ENCODE measurements at regions not wholly inside any gene's neighbourhood (a gene's known extent, or its start where the extent isn't known, plus 50 kb on each side); places are given as distances from the start of the nearest gene placed in this dataset.
"Not testable (repeated sequence)": the region's sequence is repeated elsewhere in the genome, so short reads cannot be mapped to it uniquely, and the experiment has no call there.

DNA sequence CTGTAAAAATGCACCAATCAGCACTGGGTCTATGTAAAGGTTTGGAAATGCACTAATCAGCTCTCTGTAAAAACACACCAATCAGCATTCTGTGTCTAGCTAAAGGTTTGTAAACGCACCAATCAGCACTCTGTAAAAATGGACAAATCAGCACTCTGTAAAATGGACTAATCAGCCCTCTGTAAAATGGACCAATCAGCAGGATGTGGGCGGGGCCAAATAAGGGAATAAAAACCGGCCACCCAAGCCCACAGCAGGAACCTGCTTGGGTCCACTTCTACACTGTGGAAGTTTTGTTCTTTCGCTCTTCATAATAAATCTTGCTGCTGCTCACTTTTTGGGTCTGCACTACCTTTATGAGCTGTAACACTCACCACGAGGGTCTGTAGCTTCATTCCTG, 101.0 kb downstream of the SMC2 start:
- H3K27ac ChIP-seq; H3K9ac ChIP-seq; H3K36me3 ChIP-seq (ENCODE audit: insufficient read depth); H3K4me1 ChIP-seq (ENCODE audit: low read depth, poor library complexity, severe bottlenecking); H3K27me3 ChIP-seq (ENCODE audit: insufficient read depth, low read depth); H3K4me3 ChIP-seq (IDR thresholded peaks at IDR 0.05; ENCODE audit: insufficient read depth, low read depth, low read length); H4K20me1 ChIP-seq (ENCODE audit: insufficient read depth); H3K4me2 ChIP-seq; H3K79me2 ChIP-seq (ENCODE audit: insufficient read depth, low read depth); H2AFZ ChIP-seq (ENCODE audit: low read depth): not testable (repeated sequence)

GRCh38 chr9:104200456-104200994, 106.4 kb downstream of the SMC2 start:
- no peaks in the 10 kb centered on the region for H4K20me1 ChIP-seq (ENCODE audit: insufficient read depth)
- no peak overlapping the region for H3K4me2 ChIP-seq
- H3K27me3 ChIP-seq (ENCODE audit: insufficient read depth, low read depth), result no peaks in the 10 kb centered on the region
- no peak overlapping the region for H3K4me3 ChIP-seq (IDR thresholded peaks at IDR 0.05; ENCODE audit: insufficient read depth, low read depth, low read length)
- TF ChIP-seq, protein P1, sequence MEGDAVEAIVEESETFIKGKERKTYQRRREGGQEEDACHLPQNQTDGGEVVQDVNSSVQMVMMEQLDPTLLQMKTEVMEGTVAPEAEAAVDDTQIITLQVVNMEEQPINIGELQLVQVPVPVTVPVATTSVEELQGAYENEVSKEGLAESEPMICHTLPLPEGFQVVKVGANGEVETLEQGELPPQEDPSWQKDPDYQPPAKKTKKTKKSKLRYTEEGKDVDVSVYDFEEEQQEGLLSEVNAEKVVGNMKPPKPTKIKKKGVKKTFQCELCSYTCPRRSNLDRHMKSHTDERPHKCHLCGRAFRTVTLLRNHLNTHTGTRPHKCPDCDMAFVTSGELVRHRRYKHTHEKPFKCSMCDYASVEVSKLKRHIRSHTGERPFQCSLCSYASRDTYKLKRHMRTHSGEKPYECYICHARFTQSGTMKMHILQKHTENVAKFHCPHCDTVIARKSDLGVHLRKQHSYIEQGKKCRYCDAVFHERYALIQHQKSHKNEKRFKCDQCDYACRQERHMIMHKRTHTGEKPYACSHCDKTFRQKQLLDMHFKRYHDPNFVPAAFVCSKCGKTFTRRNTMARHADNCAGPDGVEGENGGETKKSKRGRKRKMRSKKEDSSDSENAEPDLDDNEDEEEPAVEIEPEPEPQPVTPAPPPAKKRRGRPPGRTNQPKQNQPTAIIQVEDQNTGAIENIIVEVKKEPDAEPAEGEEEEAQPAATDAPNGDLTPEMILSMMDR (conservative IDR thresholded peaks at IDR 0.05; ENCODE audit: low read depth, low read length), result no peak
- H3K9ac ChIP-seq, result no peak overlapping the region
- H3K27ac ChIP-seq, result no peak overlapping the region
- no peaks in the 10 kb centered on the region for H3K36me3 ChIP-seq (ENCODE audit: insufficient read depth)
- H3K79me2 ChIP-seq (ENCODE audit: insufficient read depth, low read depth), result no peaks in the 10 kb centered on the region
- no peak overlapping the region for H2AFZ ChIP-seq (ENCODE audit: low read depth)
- no peaks in the 10 kb centered on the region for H3K4me1 ChIP-seq (ENCODE audit: low read depth, poor library complexity, severe bottlenecking)

DNA sequence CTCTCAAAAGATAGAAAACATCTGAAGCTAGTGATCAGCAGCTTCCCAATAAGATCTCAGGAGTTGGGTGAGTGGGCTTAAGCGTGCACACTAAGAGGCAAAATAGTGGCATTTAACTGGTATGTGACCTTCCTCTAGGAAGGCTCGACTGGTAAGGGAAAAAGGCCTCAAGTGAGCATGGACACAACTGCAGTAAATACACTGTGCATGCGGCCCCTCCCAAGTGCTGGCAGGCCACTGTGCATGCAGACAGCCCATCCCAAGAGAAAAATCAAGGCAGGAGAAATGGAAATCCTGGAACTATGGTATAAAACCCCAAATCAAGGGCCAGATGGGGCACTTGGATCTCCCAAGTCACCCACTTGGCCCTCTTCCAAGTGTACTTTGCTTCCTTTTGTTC, 112.7 kb downstream of the SMC2 start:
- Histone ChIP-seq H3K9ac (no peak overlapping the region), H3K27me3 (ENCODE audit: insufficient read depth, low read depth) (no peaks in the 10 kb centered on the region), H3K4me3 (IDR thresholded peaks at IDR 0.05; ENCODE audit: insufficient read depth, low read depth, low read length) (no peak overlapping the region), H2AFZ (ENCODE audit: low read depth) (no peak overlapping the region), H3K36me3 (ENCODE audit: insufficient read depth) (no peaks in the 10 kb centered on the region), H3K79me2 (ENCODE audit: insufficient read depth, low read depth) (no peaks in the 10 kb centered on the region), H3K4me1 (ENCODE audit: low read depth, poor library complexity, severe bottlenecking) (no peaks in the 10 kb centered on the region), H3K4me2 (no peak overlapping the region), H4K20me1 (ENCODE audit: insufficient read depth) (no peaks in the 10 kb centered on the region), H3K27ac (no peak overlapping the region)
- TF ChIP-seq, protein P1 (conservative IDR thresholded peaks at IDR 0.05; ENCODE audit: low read depth, low read length), result no peak

GRCh38 chr9:104209387-104209786, 115.3 kb downstream of the SMC2 start:
- H3K36me3 ChIP-seq (ENCODE audit: insufficient read depth), result no peaks in the 10 kb centered on the region
- H3K4me2 ChIP-seq, result no peak overlapping the region
- H3K27ac ChIP-seq, result no peak overlapping the region
- H3K4me3 ChIP-seq (IDR thresholded peaks at IDR 0.05; ENCODE audit: insufficient read depth, low read depth, low read length), result no peak overlapping the region
- H3K9ac ChIP-seq, result no peak overlapping the region
- H3K27me3 ChIP-seq (ENCODE audit: insufficient read depth, low read depth), result no peaks in the 10 kb centered on the region
- no peak overlapping the region for H2AFZ ChIP-seq (ENCODE audit: low read depth)
- H3K4me1 ChIP-seq (ENCODE audit: low read depth, poor library complexity, severe bottlenecking), result no peaks in the 10 kb centered on the region
- no peaks in the 10 kb centered on the region for H4K20me1 ChIP-seq (ENCODE audit: insufficient read depth)
- no peaks in the 10 kb centered on the region for H3K79me2 ChIP-seq (ENCODE audit: insufficient read depth, low read depth)
- TF ChIP-seq, protein P1 (conservative IDR thresholded peaks at IDR 0.05; ENCODE audit: low read depth, low read length), result no peak

DNA sequence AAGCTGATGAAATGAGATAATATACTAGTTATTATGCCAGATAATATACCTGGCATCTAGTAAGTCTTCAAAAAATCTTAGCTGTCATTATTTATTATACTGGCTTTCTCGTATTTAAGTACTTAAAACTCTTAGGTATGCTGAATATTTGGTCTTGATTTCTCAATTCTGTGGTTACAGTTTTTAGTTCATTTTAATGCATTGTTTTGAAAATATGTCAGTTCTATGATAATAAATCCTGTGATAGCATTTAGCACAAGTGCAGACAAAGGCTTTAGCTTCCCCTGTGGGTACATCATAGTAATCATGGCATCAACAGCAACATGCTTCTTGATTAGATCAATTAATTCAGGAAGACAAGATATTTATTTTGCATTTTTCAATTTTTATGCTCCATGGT, 133.0 kb downstream of the SMC2 start:
- Histone ChIP-seq H3K27me3 (ENCODE audit: insufficient read depth, low read depth) (no peaks in the 10 kb centered on the region), H3K9ac (no peak overlapping the region), H4K20me1 (ENCODE audit: insufficient read depth) (no peaks in the 10 kb centered on the region), H3K36me3 (ENCODE audit: insufficient read depth) (no peaks in the 10 kb centered on the region), H3K4me3 (IDR thresholded peaks at IDR 0.05; ENCODE audit: insufficient read depth, low read depth, low read length) (no peak overlapping the region), H2AFZ (ENCODE audit: low read depth) (no peak overlapping the region), H3K79me2 (ENCODE audit: insufficient read depth, low read depth) (no peaks in the 10 kb centered on the region), H3K4me2 (no peak overlapping the region), H3K4me1 (ENCODE audit: low read depth, poor library complexity, severe bottlenecking) (no peaks in the 10 kb centered on the region), H3K27ac (no peak overlapping the region)
- TF ChIP-seq, protein P1 (conservative IDR thresholded peaks at IDR 0.05; ENCODE audit: low read depth, low read length), result no peak
